Right atrium auricular region (tissue), 2 donors: ENCODE measurements at regions not wholly inside any gene's neighbourhood (a gene's known extent, or its start where the extent isn't known, plus 50 kb on each side); places are given as distances from the start of the nearest gene placed in this dataset.

ENCODE experiments used
- DNase-seq: peaks from one replicate; pipeline ENCODE4 v3.0.0-alpha.2; 2019; ENCODE audit warnings: low spot score
- H3K27ac ChIP-seq, 2 donors: fragments of 200-600 bp; sonication (generic); 1 replicate in 1 of 2; 2 replicates in 1 of 2; pipeline ENCODE4 v1.5.1; 2016 to 2019
- H3K27me3 ChIP-seq, 2 donors: fragments of 200-600 bp; sonication (generic); one replicate each; pipeline versions ENCODE4 v1.5.1 to v1.6.0; 2017 to 2019
- H3K36me3 ChIP-seq: fragments of 200-600 bp; sonication (generic); one replicate; pipeline ENCODE4 v1.5.1; 2016
- H3K4me1 ChIP-seq, 2 donors: fragments of 200-600 bp; sonication (generic); one replicate each; pipeline versions ENCODE4 v1.5.1 to v1.6.0; 2017 to 2019
- H3K4me3 ChIP-seq, 2 donors: fragments of 200-600 bp; sonication (generic); 1 replicate in 1 of 2; 2 replicates in 1 of 2; pipeline ENCODE4 v1.5.1; 2017 to 2019; ENCODE audit warnings: mild to moderate bottlenecking in 1 of 2, moderate library complexity in 1 of 2
- H3K9me3 ChIP-seq, 2 donors: fragments of 200-600 bp; sonication (generic); one replicate each; pipeline ENCODE4 v1.5.1; 2019
- TF ChIP-seq, protein P1 (sequence below), 2 donors: fragments of 200-600 bp; sonication (generic); IDR thresholded peaks; one replicate each; pipeline ENCODE4 v1.5.1; 2019; ENCODE audit warnings: antibody characterized with exemption in 2 of 2

- H3K27ac ChIP-seq, result no peak overlapping the region
- H3K4me3 ChIP-seq, result no peak overlapping the region
- no peak for DNase-seq
- H3K4me1 ChIP-seq, result no peaks in the 10 kb centered on the region
- H3K9me3 ChIP-seq, result no peaks in the 10 kb centered on the region
- TF ChIP-seq, protein P1, sequence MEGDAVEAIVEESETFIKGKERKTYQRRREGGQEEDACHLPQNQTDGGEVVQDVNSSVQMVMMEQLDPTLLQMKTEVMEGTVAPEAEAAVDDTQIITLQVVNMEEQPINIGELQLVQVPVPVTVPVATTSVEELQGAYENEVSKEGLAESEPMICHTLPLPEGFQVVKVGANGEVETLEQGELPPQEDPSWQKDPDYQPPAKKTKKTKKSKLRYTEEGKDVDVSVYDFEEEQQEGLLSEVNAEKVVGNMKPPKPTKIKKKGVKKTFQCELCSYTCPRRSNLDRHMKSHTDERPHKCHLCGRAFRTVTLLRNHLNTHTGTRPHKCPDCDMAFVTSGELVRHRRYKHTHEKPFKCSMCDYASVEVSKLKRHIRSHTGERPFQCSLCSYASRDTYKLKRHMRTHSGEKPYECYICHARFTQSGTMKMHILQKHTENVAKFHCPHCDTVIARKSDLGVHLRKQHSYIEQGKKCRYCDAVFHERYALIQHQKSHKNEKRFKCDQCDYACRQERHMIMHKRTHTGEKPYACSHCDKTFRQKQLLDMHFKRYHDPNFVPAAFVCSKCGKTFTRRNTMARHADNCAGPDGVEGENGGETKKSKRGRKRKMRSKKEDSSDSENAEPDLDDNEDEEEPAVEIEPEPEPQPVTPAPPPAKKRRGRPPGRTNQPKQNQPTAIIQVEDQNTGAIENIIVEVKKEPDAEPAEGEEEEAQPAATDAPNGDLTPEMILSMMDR (IDR thresholded peaks at IDR 0.05), result no peak
- no peaks in the 10 kb centered on the region for H3K36me3 ChIP-seq
- H3K27me3 ChIP-seq, result no peaks in the 10 kb centered on the region
Measured at GRCh38 chr3:162094301-162094700, 597.7 kb downstream of the OTOL1 start.

DNA sequence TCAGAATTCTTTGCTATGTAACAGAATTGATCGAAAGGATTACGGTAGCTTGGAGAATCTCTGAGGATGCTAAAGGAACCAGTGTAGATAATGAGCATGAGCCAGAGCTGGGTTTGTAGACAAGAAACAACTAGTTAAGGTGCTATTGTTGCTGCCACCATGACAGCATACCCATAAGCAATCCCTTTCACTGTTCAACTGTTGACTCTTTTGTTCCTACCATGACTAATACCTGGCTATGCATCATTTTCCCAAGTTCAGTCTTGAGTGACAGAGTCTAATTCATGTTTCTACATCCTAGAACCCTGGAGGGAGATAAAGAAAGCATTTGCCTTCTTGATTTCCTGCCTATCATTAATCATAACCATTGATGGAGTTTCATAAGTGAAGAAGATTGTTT, 600.3 kb downstream of the OTOL1 start:
- no peak overlapping the region for H3K27ac ChIP-seq
- H3K36me3 ChIP-seq, result no peaks in the 10 kb centered on the region
- no peaks in the 10 kb centered on the region for H3K4me1 ChIP-seq
- H3K9me3 ChIP-seq, result no peaks in the 10 kb centered on the region
- H3K27me3 ChIP-seq, result no peaks in the 10 kb centered on the region
- H3K4me3 ChIP-seq, result no peak overlapping the region
- TF ChIP-seq, protein P1 (IDR thresholded peaks at IDR 0.05), result no peak
- no peak for DNase-seq

DNA sequence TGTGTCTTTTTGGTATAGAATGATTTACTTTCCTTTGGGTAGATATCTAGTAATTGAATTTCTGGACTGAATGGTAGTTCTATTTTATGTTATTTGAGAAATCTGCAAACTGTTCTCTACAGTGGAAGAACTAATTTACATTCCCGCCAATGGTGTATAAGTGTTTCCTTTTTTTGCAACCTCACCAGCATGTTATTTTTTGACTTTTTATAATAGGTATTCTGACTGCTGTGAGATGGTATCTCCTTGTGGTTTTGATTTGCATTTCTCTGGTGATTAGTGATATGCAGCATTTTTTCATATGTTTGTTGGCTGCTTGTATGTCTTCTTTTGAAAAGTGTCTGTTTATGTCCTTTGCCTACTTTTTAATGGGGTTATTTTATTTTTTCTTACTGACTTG, 607.2 kb downstream of the OTOL1 start:
- H3K36me3 ChIP-seq, result no peaks in the 10 kb centered on the region
- TF ChIP-seq, protein P1 (IDR thresholded peaks at IDR 0.05), result no peak
- no peaks in the 10 kb centered on the region for H3K4me1 ChIP-seq
- H3K4me3 ChIP-seq, result no peak overlapping the region
- no peak for DNase-seq
- H3K27me3 ChIP-seq, result no peaks in the 10 kb centered on the region
- no peak overlapping the region for H3K27ac ChIP-seq
- H3K9me3 ChIP-seq, result no peaks in the 10 kb centered on the region

- H3K4me3 ChIP-seq, result no peak overlapping the region
- TF ChIP-seq, protein P1 (IDR thresholded peaks at IDR 0.05), result no peak
Measured at GRCh38 chr3:162111861-162112260, 615.3 kb downstream of the OTOL1 start.

GRCh38 chr3:162112719-162113118, 616.1 kb downstream of the OTOL1 start:
- DNase-seq, result no peak
- Histone ChIP-seq H3K27ac (no peak overlapping the region), H3K27me3 (no peaks in the 10 kb centered on the region), H3K36me3 (no peaks in the 10 kb centered on the region), H3K4me1 (no peaks in the 10 kb centered on the region), H3K4me3 (no peak overlapping the region), H3K9me3 (no peaks in the 10 kb centered on the region)
- TF ChIP-seq, protein P1 (IDR thresholded peaks at IDR 0.05), result no peak

More at GRCh38 chr3:162111861-162112260, 615.3 kb downstream of the OTOL1 start:
- no peaks in the 10 kb centered on the region for H3K36me3 ChIP-seq
- DNase-seq, result no peak
- no peaks in the 10 kb centered on the region for H3K27me3 ChIP-seq
- H3K27ac ChIP-seq, result no peak overlapping the region
- no peaks in the 10 kb centered on the region for H3K4me1 ChIP-seq
- H3K9me3 ChIP-seq, result no peaks in the 10 kb centered on the region

DNA sequence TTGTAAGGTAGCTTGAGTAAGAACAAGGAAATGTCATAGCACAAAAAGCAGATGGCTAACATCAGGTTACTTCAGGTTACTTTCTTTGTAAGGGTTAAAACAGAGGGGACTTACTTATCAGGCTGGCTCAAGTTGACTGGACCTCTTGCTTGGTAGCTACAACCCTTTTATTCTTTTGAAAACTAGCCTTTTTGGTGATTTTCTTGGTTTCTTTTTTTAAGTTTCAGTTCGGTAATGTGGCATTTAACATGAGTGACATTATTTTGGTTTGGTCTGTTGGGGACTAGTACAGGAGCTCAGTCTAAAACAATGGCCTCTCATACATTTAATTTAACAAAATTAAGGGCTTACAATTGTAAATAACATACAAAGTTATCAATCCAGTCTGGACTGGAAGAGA, 621.4 kb downstream of the OTOL1 start:
- Histone ChIP-seq H3K4me3 (no peak overlapping the region), H3K27me3 (no peaks in the 10 kb centered on the region), H3K9me3 (no peaks in the 10 kb centered on the region), H3K36me3 (no peaks in the 10 kb centered on the region), H3K4me1 (no peaks in the 10 kb centered on the region), H3K27ac (no peak overlapping the region)
- TF ChIP-seq, protein P1 (IDR thresholded peaks at IDR 0.05), result no peak
- DNase-seq, result no peak
